OCI-LY7 (cell line): ENCODE measurements at regions not wholly inside any gene's neighbourhood (a gene's known extent, or its start where the extent isn't known, plus 50 kb on each side); places are given as distances from the start of the nearest gene placed in this dataset.

ENCODE experiments used
- BruUV-seq: library from RNA; stranded (reverse); fragments of 400-500 nt; replicated peaks from 2 replicates; lab custom pipeline; 2021; lab: Mats Ljungman, UMichigan
- CTCF ChIA-PET: fragments of 300-600 bp; sonication (Branson Sonifier 250); formaldehyde crosslinking; loops from one replicate; lab custom pipeline; 2022; ENCODE audit warnings: antibody characterized with exemption; ENCODE audit not compliant: unreplicated experiment; lab: Charles Lee
- POLR2A ChIA-PET: fragments of 300-600 bp; sonication (Branson Sonifier 250); formaldehyde crosslinking; loops from one replicate; lab custom pipeline; 2022; ENCODE audit warnings: antibody characterized with exemption; lab: Charles Lee
- DNase-seq: peaks from one replicate; pipeline ENCODE4 v3.0.0-alpha.2; 2015; ENCODE audit warnings: low spot score
- H2AFZ ChIP-seq: fragments of 200-600 bp; sonication (generic), shearing (Covaris generic); 2 replicates; pipeline ENCODE4 v1.6.1; 2014; ENCODE audit warnings: mild to moderate bottlenecking, antibody characterized with exemption, low read length, moderate library complexity
- H3K27ac ChIP-seq: fragments of 200-600 bp; sonication (generic); 2 replicates; pipeline ENCODE4 v1.5.1; 2014; ENCODE audit warnings: mixed run types, low read depth, mild to moderate bottlenecking, moderate library complexity, low read length, inconsistent platforms; ENCODE audit not compliant: poor library complexity, severe bottlenecking
- H3K36me3 ChIP-seq: fragments of 200-600 bp; sonication (generic); 2 replicates; pipeline ENCODE4 v1.6.1; 2014; ENCODE audit warnings: mild to moderate bottlenecking, antibody characterized with exemption, low read length, moderate library complexity, mixed read lengths; ENCODE audit not compliant: insufficient read depth
- H3K4me1 ChIP-seq: fragments of 200-600 bp; sonication (generic); 2 replicates; pipeline ENCODE4 v1.5.1; 2014; ENCODE audit warnings: mild to moderate bottlenecking, low read length; ENCODE audit not compliant: insufficient read depth, poor library complexity, severe bottlenecking
- H3K4me2 ChIP-seq: fragments of 200-600 bp; sonication (generic); 2 replicates; pipeline ENCODE4 v1.6.1; 2014; ENCODE audit warnings: mild to moderate bottlenecking, low read length
- H3K4me3 ChIP-seq: fragments of 200-600 bp; sonication (generic); 2 replicates; pipeline ENCODE4 v1.5.1; 2014; ENCODE audit warnings: mild to moderate bottlenecking, low read depth, low read length; ENCODE audit not compliant: poor library complexity, severe bottlenecking
- H3K79me2 ChIP-seq: fragments of 200-600 bp; sonication (generic); 2 replicates; pipeline ENCODE4 v1.6.1; 2016; ENCODE audit warnings: low read depth, mild to moderate bottlenecking, low read length, moderate library complexity, mixed read lengths; ENCODE audit not compliant: insufficient read depth
- H3K9me2 ChIP-seq: fragments of 200-600 bp; sonication (generic); 2 replicates; pipeline ENCODE4 v1.6.1; 2016; ENCODE audit warnings: mild to moderate bottlenecking, low read length, mixed read lengths; ENCODE audit not compliant: insufficient read depth
- H3K9me3 ChIP-seq: fragments of 200-600 bp; sonication (generic); 2 replicates; pipeline ENCODE4 v1.6.1; 2014; ENCODE audit warnings: mild to moderate bottlenecking, mixed run types, low read length, mixed read lengths
- H4K20me1 ChIP-seq: fragments of 200-600 bp; sonication (generic); 2 replicates; pipeline ENCODE4 v1.6.1; 2014; ENCODE audit warnings: mild to moderate bottlenecking, antibody characterized with exemption, low read length, moderate library complexity, mixed read lengths; ENCODE audit not compliant: insufficient read depth
- CTCF ChIP-seq: fragments of 200-600 bp; sonication (generic); conservative IDR thresholded peaks from 2 replicates; pipeline ENCODE4 v1.5.1; 2014; ENCODE audit warnings: mild to moderate bottlenecking, antibody characterized with exemption, low read length, moderate library complexity, mixed read lengths
- EZH2phosphoT487 ChIP-seq: fragments of 200-600 bp; sonication (generic); IDR thresholded peaks from 2 replicates; pipeline ENCODE4 v1.6.1; 2018; ENCODE audit warnings: low read depth, borderline replicate concordance, mild to moderate bottlenecking, mixed run types, antibody characterized with exemption, low read length, moderate library complexity, mixed read lengths
- intact Hi-C: fragments of 100-400 bp; cut with micrococcal nuclease; formaldehyde crosslinking; loops from one replicate; pipeline ENCODE4 v1.10.0; 2022; ENCODE audit not compliant: unreplicated experiment

- TF ChIP-seq EZH2phosphoT487 (no peak), CTCF (no peak)
- Histone ChIP-seq H3K9me3 (no peaks in the 10 kb centered on the region), H3K9me2 (no peaks in the 10 kb centered on the region), H3K4me2 (no peak overlapping the region), H2AFZ (no peak overlapping the region), H3K4me3 (no peak overlapping the region), H4K20me1 (no peaks in the 10 kb centered on the region), H3K79me2 (no peaks in the 10 kb centered on the region), H3K27ac (no peak overlapping the region), H3K36me3 (no peaks in the 10 kb centered on the region), H3K4me1 (no peaks in the 10 kb centered on the region)
- BruUV-seq = no TSS peak
- CTCF ChIA-PET = interaction anchor here (0.6 kb wide), 1 partner anchor 26 kb away, joined by 4 read pairs; no protein-coding TSS in a partner anchor
- DNase-seq = no peak
- intact Hi-C loops = no loop called here
- POLR2A ChIA-PET = no interaction called here
Measured at GRCh38 chr4:18621186-18621585, 599.6 kb upstream of the LCORL start.

- no peak for TF ChIP-seq EZH2phosphoT487
- no peak for TF ChIP-seq CTCF
- Histone ChIP-seq H3K4me2 (no peak overlapping the region), H3K9me3 (no peaks in the 10 kb centered on the region), H3K4me1 (no peaks in the 10 kb centered on the region), H3K79me2 (no peaks in the 10 kb centered on the region), H3K36me3 (no peaks in the 10 kb centered on the region), H2AFZ (no peak overlapping the region), H3K9me2 (no peaks in the 10 kb centered on the region), H3K4me3 (no peak overlapping the region), H4K20me1 (no peaks in the 10 kb centered on the region), H3K27ac (no peak overlapping the region)
- intact Hi-C loops = no loop called here
- ChIA-PET CTCF (no interaction called here), POLR2A (interaction anchor here (0.6 to 0.7 kb wide), 3 partner anchors 198 to 1353 kb away, joined by 4 to 8 read pairs (median 4); no protein-coding TSS in a partner anchor)
- no peak for DNase-seq
- BruUV-seq = no TSS peak
Measured at GRCh38 chr4:18616720-18617119, 595.2 kb upstream of the LCORL start.

GRCh38 chr4:18611026-18611425 lies 589.5 kb upstream of the LCORL start:
- TF ChIP-seq CTCF (no peak), EZH2phosphoT487 (no peak)
- BruUV-seq = no TSS peak
- intact Hi-C loops = no loop called here
- Histone ChIP-seq H3K79me2 (no peaks in the 10 kb centered on the region), H3K27ac (no peak overlapping the region), H4K20me1 (no peaks in the 10 kb centered on the region), H3K4me1 (peaks cover 2% of the 10 kb centered on the region), H3K4me2 (no peak overlapping the region), H3K9me3 (no peaks in the 10 kb centered on the region), H3K4me3 (no peak overlapping the region), H2AFZ (no peak overlapping the region), H3K36me3 (no peaks in the 10 kb centered on the region), H3K9me2 (no peaks in the 10 kb centered on the region)
- ChIA-PET CTCF (no interaction called here), POLR2A (no interaction called here)
- no peak for DNase-seq
